HG03280 (cell line): ENCODE measurements at regions not wholly inside any gene's neighbourhood (a gene's known extent, or its start where the extent isn't known, plus 50 kb on each side); places are given as distances from the start of the nearest gene placed in this dataset.

Experiments used
- ATAC-seq: cut with Tn5 transposase; IDR thresholded peaks from one replicate; pipeline ENCODE4 v1.9.1; 2021; ENCODE audit warnings: mild to moderate bottlenecking, moderate library complexity; ENCODE audit not compliant: unreplicated experiment

- ATAC-seq = no peak
Measured at GRCh38 chr4:67051000-67051789, 494.1 kb downstream of the CENPC start.

DNA sequence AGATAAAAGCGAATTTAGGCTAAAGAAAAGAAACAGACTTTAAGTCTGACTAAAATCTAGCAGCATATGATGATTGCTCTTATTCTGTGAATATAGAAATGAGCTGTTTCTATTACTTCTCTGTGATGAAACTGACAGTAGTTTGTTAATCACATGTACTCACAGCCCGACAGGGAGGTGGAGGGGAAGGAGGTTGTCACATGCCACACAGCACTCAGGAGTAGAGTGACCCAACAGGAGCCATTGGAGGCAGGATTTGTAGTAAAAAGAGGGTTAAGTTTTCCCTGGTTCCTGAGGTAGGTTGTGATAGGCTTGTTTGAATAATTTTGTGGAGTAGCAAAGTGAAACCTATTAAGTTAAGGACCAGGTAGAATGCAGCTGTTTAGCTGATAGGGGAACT, 495.9 kb downstream of the CENPC start:
- ATAC-seq = no peak

DNA sequence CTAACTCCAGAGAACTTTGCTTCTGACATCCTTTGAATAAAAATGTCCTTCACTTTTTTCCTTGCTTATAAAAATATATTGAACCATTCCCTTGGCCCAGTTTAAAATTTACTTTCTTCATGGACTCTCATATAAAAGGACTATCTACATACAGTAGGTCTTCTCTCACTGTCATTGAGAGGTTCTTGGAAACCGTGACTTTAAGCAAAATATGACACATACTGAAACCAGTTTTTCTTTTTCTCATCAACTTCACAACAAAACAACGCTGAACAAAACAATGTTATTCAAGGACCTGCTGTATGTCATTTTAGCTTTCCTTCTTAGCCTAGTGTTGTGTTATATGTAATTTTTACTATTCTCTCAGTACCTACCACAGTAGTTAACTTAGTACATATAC, 496.8 kb downstream of the CENPC start:
- no peak for ATAC-seq

- ATAC-seq = no peak
Measured at GRCh38 chr4:67040315-67040714, 505.0 kb downstream of the CENPC start.

GRCh38 chr4:67038228-67038566, 507.1 kb downstream of the CENPC start:
- no peak for ATAC-seq

DNA sequence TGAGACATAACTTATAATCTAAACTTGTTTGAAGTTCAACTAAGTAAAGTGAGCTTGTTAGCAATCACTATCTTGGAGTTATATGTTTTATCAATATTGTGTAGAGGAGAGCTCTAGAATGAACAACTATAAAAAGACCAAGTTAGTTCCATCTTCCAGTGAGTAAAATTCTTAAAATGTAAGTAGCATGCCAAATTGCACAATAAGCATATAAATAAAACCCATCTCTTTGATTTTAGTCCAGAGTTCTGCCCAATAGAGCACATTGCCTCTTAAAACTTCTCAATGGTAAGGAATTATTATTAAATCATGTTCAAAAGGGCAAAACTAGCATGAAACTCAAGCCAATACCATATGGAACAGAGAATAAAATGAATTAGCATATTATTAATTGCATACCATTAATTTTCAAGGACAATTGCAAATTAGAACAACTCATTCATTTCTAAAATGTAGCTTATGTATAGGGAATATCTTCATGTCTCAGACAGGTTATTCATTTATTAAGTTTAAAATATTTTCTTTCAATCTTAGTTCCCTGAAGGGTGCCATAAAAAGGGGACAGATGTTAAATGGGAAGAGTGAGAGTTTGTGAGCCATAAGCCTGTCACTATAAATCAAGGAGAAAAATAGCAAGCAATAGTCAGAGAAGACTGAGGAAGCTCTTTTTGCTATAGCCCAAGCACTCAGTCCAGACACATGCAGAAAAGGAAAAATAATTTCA, 507.6 kb downstream of the CENPC start:
- ATAC-seq = no peak

- no peak for ATAC-seq
Measured at GRCh38 chr4:67036791-67037190, 508.5 kb downstream of the CENPC start.

GRCh38 chr4:67035986-67036385, 509.3 kb downstream of the CENPC start:
- ATAC-seq = no peak

GRCh38 chr4:67035501-67035900, 509.8 kb downstream of the CENPC start:
- no peak for ATAC-seq

GRCh38 chr4:67030636-67031035, 514.7 kb downstream of the CENPC start:
- no peak for ATAC-seq

- ATAC-seq = no peak
Measured at GRCh38 chr4:67020438-67020797, 524.9 kb downstream of the CENPC start.

GRCh38 chr4:67019686-67020437, 525.4 kb downstream of the CENPC start:
- no peak for ATAC-seq

- ATAC-seq = no peak
Measured at GRCh38 chr4:67014592-67014991, 530.7 kb downstream of the CENPC start.

DNA sequence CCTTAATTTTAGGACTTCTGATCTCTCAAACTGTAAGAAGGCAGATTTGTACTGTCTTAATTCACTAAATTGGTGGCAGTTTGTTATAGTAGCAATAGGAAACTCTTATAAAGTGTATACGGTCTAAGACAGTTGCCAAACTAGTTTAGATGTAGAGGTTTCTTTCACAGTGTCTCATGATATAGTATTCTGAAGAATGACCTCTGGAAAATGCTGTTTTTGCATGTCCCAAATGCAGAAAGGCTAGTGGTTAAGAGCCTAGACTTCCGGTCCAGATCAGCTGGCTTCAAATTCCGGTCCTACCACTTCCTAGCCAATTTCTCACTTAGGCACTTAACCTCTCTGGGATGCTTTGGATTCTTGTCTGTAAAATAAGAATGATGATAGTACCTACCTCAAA, 538.5 kb downstream of the CENPC start:
- no peak for ATAC-seq

- ATAC-seq = no peak
Measured at GRCh38 chr4:66991521-66991920, 553.8 kb downstream of the CENPC start.

GRCh38 chr4:66974665-66975064, 570.6 kb downstream of the CENPC start:
- no peak for ATAC-seq

DNA sequence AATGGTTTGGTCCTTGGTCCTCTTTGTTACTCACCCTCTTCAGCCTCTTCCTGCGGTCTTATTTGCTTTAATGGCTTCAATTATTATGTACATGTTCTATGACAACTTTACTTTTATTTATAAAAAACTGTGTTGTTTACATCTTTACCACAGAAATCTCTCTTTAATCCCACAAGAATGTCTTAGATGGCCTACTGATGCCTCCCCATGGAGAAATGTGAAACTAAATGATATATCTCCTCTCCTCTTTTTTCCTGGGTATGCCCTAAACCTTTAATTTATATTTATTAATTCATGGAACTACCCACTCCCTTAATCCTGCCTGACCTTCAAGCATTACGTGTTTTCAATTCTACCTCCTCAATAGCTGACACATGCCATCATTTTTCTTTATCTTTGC, 573.2 kb downstream of the CENPC start:
- no peak for ATAC-seq

DNA sequence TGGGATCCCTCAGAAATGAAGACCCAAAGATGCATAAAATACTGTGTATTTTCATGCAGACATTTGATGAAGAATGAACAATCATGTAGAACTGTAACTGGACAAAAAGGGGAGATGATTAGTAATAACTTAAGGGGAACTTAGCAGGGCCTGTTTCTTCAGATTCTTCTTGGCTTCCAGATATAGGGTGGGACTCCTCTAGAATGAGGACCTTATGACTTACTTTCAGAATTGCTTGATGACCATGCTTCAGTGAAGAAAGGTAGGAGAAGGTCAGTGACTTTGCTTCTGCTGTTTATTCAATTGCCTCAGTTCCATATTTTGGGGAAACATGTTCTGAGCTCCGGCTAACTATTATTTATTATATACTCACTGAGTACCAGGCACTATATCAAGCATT, 580.8 kb downstream of the CENPC start:
- no peak for ATAC-seq

GRCh38 chr4:66963084-66963483, 582.2 kb downstream of the CENPC start:
- ATAC-seq = no peak

DNA sequence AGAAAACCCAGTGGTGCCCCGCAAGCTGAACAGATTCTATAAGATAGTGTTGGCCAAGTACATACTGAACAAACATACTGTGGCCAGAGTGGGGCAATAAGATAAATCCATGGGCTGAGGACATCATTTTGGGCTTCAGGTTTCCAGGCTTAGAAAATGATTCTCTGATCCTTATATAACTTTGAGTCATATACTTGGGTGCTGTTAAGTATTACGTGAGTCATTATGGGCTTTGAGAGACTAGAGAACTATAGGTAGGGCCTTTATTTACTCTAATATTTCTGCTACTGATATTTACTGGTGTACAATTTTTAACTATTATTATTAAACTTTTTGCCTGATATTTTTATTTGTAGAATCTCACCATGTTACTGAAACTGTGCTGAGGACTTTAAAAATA, 586.1 kb downstream of the CENPC start:
- ATAC-seq = no peak

DNA sequence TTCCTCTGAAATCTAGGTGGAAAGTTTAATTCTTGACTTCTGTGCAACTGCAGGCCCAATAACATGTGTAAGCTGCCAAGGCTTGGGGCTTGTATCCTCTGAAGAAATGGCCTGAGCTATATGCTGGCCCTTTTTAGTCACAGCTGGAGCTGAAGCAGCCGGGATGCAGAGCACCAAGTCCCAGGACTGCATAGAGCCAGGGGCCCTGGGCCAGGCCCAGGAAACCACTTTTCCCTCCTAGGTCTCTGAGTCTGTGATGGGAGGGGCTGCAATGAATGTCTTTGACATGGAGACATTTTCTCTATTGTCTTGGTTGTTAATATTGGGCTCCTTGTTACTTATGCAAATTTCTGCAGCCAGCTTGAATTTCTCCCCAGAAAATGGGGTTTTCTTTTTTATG, 588.5 kb downstream of the CENPC start:
- ATAC-seq = no peak

- ATAC-seq = no peak
Measured at GRCh38 chr4:66956426-66956825, 588.9 kb downstream of the CENPC start.
